HEK293T (cell line): ENCODE measurements at regions not wholly inside any gene's neighbourhood (a gene's known extent, or its start where the extent isn't known, plus 50 kb on each side); places are given as distances from the start of the nearest gene placed in this dataset.

ENCODE experiments used
- CTCF ChIA-PET: fragments of 350-600 bp; formaldehyde crosslinking; extraction: SDS; loops from one replicate; lab custom pipeline; 2021; ENCODE audit warnings: antibody characterized with exemption, inconsistent platforms; lab: Yijun Ruan, JAX
- POLR2A ChIA-PET: fragments of 350-600 bp; formaldehyde crosslinking; extraction: SDS; loops from one replicate; lab custom pipeline; 2020; ENCODE audit warnings: antibody characterized with exemption, inconsistent platforms; lab: Yijun Ruan, JAX
- DNase-seq: peaks from one replicate; pipeline ENCODE4 v3.0.0; 2012; ENCODE audit warnings: mixed read lengths; ENCODE audit errors: extremely low spot score
- ARNT ChIP-seq: fragments of 450-650 bp; IDR thresholded peaks from 2 replicates; pipeline ENCODE4 v1.6.1; 2017; ENCODE audit warnings: mild to moderate bottlenecking
- BHLHE40 ChIP-seq: fragments of 450-650 bp; IDR thresholded peaks from 2 replicates; pipeline ENCODE4 v1.6.1; 2016; ENCODE audit warnings: mild to moderate bottlenecking, moderate library complexity, borderline replicate concordance
- CTBP1 ChIP-seq: fragments of 450-650 bp; IDR thresholded peaks from 2 replicates; pipeline ENCODE4 v1.6.1; 2016; ENCODE audit warnings: borderline replicate concordance
- ELF4 ChIP-seq: fragments of 450-650 bp; IDR thresholded peaks from 2 replicates; pipeline ENCODE4 v1.6.1; 2017; ENCODE audit warnings: antibody characterized with exemption
- FOXA1 ChIP-seq: fragments of 450-650 bp; IDR thresholded peaks from 2 replicates; pipeline ENCODE4 v1.6.1; 2016; ENCODE audit warnings: mild to moderate bottlenecking
- FOXK2 ChIP-seq: fragments of 450-650 bp; IDR thresholded peaks from 2 replicates; pipeline ENCODE4 v1.6.1; 2016; ENCODE audit warnings: mild to moderate bottlenecking
- FOXM1 ChIP-seq: fragments of 450-650 bp; IDR thresholded peaks from 2 replicates; pipeline ENCODE4 v1.6.1; 2017; ENCODE audit warnings: mild to moderate bottlenecking, borderline replicate concordance
- HDGF ChIP-seq: fragments of 450-650 bp; IDR thresholded peaks from 2 replicates; pipeline ENCODE4 v1.6.1; 2017; ENCODE audit warnings: antibody characterized with exemption, borderline replicate concordance
- L3MBTL2 ChIP-seq: fragments of 450-650 bp; conservative IDR thresholded peaks from 2 replicates; pipeline ENCODE4 v1.6.1; 2016; ENCODE audit warnings: mild to moderate bottlenecking
- LEF1 ChIP-seq: fragments of 450-650 bp; IDR thresholded peaks from 2 replicates; pipeline ENCODE4 v1.6.1; 2017; ENCODE audit warnings: mild to moderate bottlenecking, borderline replicate concordance
- NFRKB ChIP-seq: fragments of 450-650 bp; IDR thresholded peaks from 2 replicates; pipeline ENCODE4 v1.6.1; 2016; ENCODE audit warnings: mild to moderate bottlenecking, moderate library complexity
- SP1 ChIP-seq: fragments of 450-650 bp; IDR thresholded peaks from 2 replicates; pipeline ENCODE4 v1.6.1; 2017
- SUZ12 ChIP-seq: fragments of 450-650 bp; IDR thresholded peaks from 2 replicates; pipeline ENCODE4 v1.6.1; 2016; ENCODE audit warnings: mild to moderate bottlenecking
- TARDBP ChIP-seq: fragments of 450-650 bp; IDR thresholded peaks from 2 replicates; pipeline ENCODE4 v1.6.1; 2016
- ZNF384 ChIP-seq: fragments of 450-650 bp; IDR thresholded peaks from 2 replicates; pipeline ENCODE4 v1.6.1; 2016
- TF ChIP-seq, protein P1 (sequence below): fragments of 450-650 bp; IDR thresholded peaks from 2 replicates; pipeline ENCODE4 v1.6.1; 2016

DNA sequence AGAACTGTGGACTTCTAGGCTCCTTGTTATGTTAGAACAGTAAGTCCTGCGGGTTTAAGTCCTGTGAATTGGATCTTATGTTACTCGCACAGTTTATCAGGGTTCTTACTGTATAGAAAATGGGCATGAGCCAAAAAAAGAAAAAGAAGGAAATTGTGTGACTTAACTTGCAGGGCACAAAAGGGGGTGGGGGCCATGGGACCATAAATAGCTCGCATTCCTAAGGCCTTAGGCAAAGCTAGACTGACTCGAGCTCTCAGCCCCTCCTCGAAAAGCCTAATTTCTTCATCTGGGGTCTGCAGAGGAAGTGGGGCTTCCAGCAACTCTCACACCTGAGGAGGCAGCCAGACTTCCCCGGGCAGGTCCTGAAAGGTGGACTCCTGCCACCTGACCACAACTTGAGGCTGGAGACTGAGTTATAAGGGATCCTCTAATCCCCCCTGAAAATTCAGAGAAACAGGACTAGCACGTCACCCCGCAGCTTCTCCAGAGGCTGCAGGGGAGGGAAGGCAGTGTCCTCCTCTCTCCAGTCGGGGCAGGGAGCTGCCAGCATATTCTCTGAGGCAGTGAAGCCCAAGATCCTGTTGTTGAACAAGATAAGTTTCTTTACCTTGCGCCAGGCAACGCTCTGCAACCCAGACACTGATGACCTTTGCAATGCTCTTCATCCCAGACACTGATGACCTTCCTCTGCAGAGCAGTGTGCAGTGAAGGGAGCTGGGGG is 280.5 kb downstream of the PCNX1 start:
- TF ChIP-seq BHLHE40: no peak
- no peak for TF ChIP-seq LEF1
- TF ChIP-seq SP1: no peak
- no peak for TF ChIP-seq FOXM1
- TF ChIP-seq ARNT: no peak
- TF ChIP-seq, protein P1, sequence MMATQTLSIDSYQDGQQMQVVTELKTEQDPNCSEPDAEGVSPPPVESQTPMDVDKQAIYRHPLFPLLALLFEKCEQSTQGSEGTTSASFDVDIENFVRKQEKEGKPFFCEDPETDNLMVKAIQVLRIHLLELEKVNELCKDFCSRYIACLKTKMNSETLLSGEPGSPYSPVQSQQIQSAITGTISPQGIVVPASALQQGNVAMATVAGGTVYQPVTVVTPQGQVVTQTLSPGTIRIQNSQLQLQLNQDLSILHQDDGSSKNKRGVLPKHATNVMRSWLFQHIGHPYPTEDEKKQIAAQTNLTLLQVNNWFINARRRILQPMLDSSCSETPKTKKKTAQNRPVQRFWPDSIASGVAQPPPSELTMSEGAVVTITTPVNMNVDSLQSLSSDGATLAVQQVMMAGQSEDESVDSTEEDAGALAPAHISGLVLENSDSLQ: no peak
- no peak for TF ChIP-seq TARDBP
- no peak for TF ChIP-seq SUZ12
- TF ChIP-seq FOXA1: no peak
- no peak for TF ChIP-seq NFRKB
- no peak for TF ChIP-seq L3MBTL2
- no peak for TF ChIP-seq CTBP1
- no peak for TF ChIP-seq ZNF384
- ChIA-PET POLR2A (no interaction called here), CTCF (no interaction called here)
- no peak for DNase-seq

DNA sequence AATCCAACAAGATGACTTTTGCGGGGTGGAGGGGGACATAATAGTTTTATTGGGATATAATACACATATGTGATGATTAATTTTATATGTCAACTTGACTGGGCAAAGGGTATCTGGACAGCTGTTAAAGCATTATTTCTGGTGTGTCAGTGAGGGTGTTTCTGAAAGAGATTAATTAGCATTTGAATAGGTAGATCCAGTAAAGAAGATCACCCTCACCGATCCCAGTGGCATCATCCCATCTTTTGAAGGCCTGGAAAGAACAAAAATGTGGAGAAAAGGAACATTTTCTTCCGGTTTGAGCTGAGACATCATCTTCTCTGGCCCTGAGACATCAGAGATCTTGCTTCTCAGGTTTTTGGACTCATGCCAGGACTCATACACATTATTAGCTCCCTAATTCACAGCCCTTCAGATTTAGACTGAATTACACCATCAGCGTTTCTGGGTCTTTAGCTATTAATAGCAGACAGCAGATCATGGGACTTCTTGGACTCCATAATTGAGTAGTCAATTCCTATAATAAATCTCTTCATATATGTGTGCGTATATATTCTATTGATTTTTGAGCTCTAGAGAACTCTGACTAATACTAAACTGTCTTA is 283.6 kb downstream of the PCNX1 start:
- CTCF ChIA-PET: no interaction called here
- TF ChIP-seq, protein P1: no peak
- no peak for TF ChIP-seq FOXM1
- no peak for TF ChIP-seq SP1
- TF ChIP-seq TARDBP: no peak
- TF ChIP-seq ZNF384: no peak
- no peak for TF ChIP-seq CTBP1
- no peak for TF ChIP-seq NFRKB
- no peak for TF ChIP-seq L3MBTL2
- TF ChIP-seq ELF4: no peak
- TF ChIP-seq FOXK2: no peak
- TF ChIP-seq BHLHE40: no peak
- TF ChIP-seq ARNT: no peak
- no peak for TF ChIP-seq HDGF
- no peak for TF ChIP-seq LEF1
- no peak for TF ChIP-seq FOXA1
- TF ChIP-seq SUZ12: no peak
- POLR2A ChIA-PET: no interaction called here

DNA sequence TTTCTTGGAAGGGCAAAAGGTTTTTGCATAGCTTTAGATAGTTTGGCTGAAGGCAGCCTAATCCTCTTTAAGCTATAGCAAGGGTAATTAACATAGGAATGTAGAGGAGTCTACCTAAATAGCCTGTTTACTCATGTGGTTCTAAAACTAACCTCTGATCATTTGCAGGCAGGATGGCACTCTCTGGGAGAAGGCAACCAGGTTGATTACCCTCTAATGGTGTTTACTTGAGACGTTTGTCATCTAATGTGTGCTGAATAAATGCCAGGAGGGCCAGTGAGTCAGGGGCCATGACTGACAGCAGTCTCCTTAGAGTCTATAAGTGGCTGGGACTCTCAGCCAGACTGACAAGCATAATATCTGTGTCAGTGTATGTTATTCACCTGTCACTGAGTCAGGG is 286.4 kb downstream of the PCNX1 start:
- CTCF ChIA-PET: no interaction called here
- DNase-seq: no peak

More for the DNA sequence above, 283.6 kb downstream of the PCNX1 start:
- DNase-seq: no peak

DNA sequence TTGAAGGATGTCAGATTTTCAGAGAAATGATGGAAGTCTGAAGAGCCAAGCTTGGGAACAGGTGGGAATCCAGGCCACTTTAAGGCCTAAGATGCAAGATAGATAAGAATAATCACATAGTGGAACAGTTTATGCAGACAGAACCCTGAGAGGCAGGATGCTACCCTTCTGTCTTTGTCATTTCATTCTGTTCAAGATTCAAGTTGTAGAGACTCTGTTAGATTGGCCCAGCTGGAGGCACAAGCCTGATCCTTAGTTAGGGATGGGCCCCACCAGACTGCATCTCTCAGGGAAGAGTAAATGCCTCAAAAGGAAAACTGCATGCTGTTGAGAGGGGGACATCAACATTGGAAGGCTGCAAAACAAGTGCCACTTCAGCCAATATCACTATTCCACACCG is 287.0 kb downstream of the PCNX1 start:
- CTCF ChIA-PET: interaction anchor here (0.6 kb wide), 1 partner anchor 590 kb away, joined by 3 read pairs; no protein-coding TSS in a partner anchor
- POLR2A ChIA-PET: no interaction called here
- TF ChIP-seq ARNT (no peak), ZNF384 (no peak), SUZ12 (no peak), CTBP1 (no peak), ELF4 (no peak), SP1 (no peak), TARDBP (no peak), HDGF (no peak), BHLHE40 (no peak), NFRKB (no peak), FOXK2 (no peak), FOXM1 (no peak), L3MBTL2 (no peak), FOXA1 (no peak)
- TF ChIP-seq, protein P1: no peak
- no peak for DNase-seq

More for the DNA sequence above, 286.4 kb downstream of the PCNX1 start:
- POLR2A ChIA-PET: no interaction called here
- TF ChIP-seq ZNF384 (no peak), CTBP1 (no peak), FOXA1 (no peak), ELF4 (no peak), NFRKB (no peak), BHLHE40 (no peak), HDGF (no peak), FOXK2 (no peak), ARNT (no peak), FOXM1 (no peak)

DNA sequence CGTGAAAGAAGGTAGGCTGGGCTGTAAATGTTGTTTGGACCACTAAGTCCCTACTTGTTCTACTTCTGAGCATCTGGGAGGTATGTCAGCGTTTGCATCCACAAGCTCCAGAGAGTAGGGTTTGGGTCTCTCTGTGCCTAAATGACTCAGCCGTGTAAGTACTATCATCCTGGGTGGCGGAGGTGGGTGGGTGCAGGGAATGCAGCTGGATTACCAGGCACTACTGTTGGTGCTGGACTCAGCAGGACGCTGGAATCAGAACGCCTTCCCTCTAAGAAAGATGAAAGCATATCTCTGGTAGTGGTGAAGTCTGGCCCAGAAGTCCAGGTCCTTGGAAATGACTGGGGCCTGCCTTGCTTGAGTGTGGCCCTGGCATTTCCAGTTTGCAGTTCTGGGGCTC is 289.7 kb downstream of the PCNX1 start:
- ChIA-PET CTCF (interaction anchor here (1.1 kb wide), 1 partner anchor 30 kb away, joined by 3 read pairs; no protein-coding TSS in a partner anchor), POLR2A (no interaction called here)
- TF ChIP-seq NFRKB: no peak
- no peak for TF ChIP-seq TARDBP
- TF ChIP-seq ELF4: no peak
- TF ChIP-seq HDGF: no peak
- no peak for TF ChIP-seq SP1
- no peak for TF ChIP-seq CTBP1
- TF ChIP-seq ZNF384: no peak
- TF ChIP-seq L3MBTL2: no peak
- TF ChIP-seq FOXA1: no peak
- TF ChIP-seq LEF1: no peak
- TF ChIP-seq SUZ12: no peak
- no peak for TF ChIP-seq BHLHE40
- TF ChIP-seq, protein P1: no peak
- no peak for TF ChIP-seq FOXM1
- TF ChIP-seq FOXK2: no peak

More for the DNA sequence above, 289.7 kb downstream of the PCNX1 start:
- no peak for DNase-seq
